ENCODE measurements at regions not wholly inside any gene's neighbourhood (a gene's known extent, or its start where the extent isn't known, plus 50 kb on each side); places are given as distances from the start of the nearest gene placed in this dataset.
A peak's percentile ranks its signal among the peaks of the same experiment; 100 is the strongest.

- no peak for DNase-seq
Observed at GRCh38 chr2:217652761-217653639, 349.8 kb downstream of the TNS1 start.

GRCh38 chr2:217650716-217651360 lies 352.0 kb downstream of the TNS1 start:
- DNase-seq = peak; percentile 43 to 61

- DNase-seq = no peak
Observed at GRCh38 chr2:217650229-217650628, 352.6 kb downstream of the TNS1 start.

- no peak for DNase-seq
Observed at GRCh38 chr2:217647925-217648324, 354.9 kb downstream of the TNS1 start.

GRCh38 chr2:217647226-217647625 lies 355.6 kb downstream of the TNS1 start:
- no peak for DNase-seq

- no peak for DNase-seq
Observed at GRCh38 chr2:217645896-217646295, 356.9 kb downstream of the TNS1 start.

GRCh38 chr2:217643789-217644301 lies 358.9 kb downstream of the TNS1 start:
- no peak for DNase-seq

GRCh38 chr2:217642944-217643343 lies 359.9 kb downstream of the TNS1 start:
- DNase-seq = no peak

- no peak for DNase-seq
Observed at GRCh38 chr2:217641960-217642359, 360.8 kb downstream of the TNS1 start.

GRCh38 chr2:217639481-217639880 lies 363.3 kb downstream of the TNS1 start:
- DNase-seq = no peak

- DNase-seq = no peak
Observed at GRCh38 chr2:217638533-217638932, 364.3 kb downstream of the TNS1 start.

GRCh38 chr2:217638031-217638430 lies 364.8 kb downstream of the TNS1 start:
- no peak for DNase-seq

- no peak for DNase-seq
Observed at GRCh38 chr2:217636991-217637561, 365.7 kb downstream of the TNS1 start.

GRCh38 chr2:217636578-217636977 lies 366.2 kb downstream of the TNS1 start:
- DNase-seq = no peak

- DNase-seq = no peak
Observed at GRCh38 chr2:217634871-217635270, 367.9 kb downstream of the TNS1 start.

GRCh38 chr2:217632043-217632442 lies 370.8 kb downstream of the TNS1 start:
- no peak for DNase-seq

GRCh38 chr2:217631115-217631514 lies 371.7 kb downstream of the TNS1 start:
- no peak for DNase-seq

GRCh38 chr2:217629347-217629746 lies 373.4 kb downstream of the TNS1 start:
- no peak for DNase-seq

- no peak for DNase-seq
Observed at GRCh38 chr2:217628061-217628460, 374.7 kb downstream of the TNS1 start.

GRCh38 chr2:217626926-217627325 lies 375.9 kb downstream of the TNS1 start:
- DNase-seq = no peak

GRCh38 chr2:217625557-217626169 lies 377.1 kb downstream of the TNS1 start:
- DNase-seq = no peak

- no peak for DNase-seq
Observed at GRCh38 chr2:217623281-217623912, 379.4 kb downstream of the TNS1 start.
